Omental fat pad (tissue), 3 donors: ENCODE measurements at regions not wholly inside any gene's neighbourhood (a gene's known extent, or its start where the extent isn't known, plus 50 kb on each side); places are given as distances from the start of the nearest gene placed in this dataset.

Source experiments
- ATAC-seq: fragments of 150-250 bp; one replicate; pipeline ENCODE4 v1.9.1; 2016; ENCODE audit warnings: mild to moderate bottlenecking, moderate library complexity; ENCODE audit not compliant: low FRiP score
- DNase-seq: peaks from one replicate; pipeline ENCODE4 v3.0.0-alpha.2; 2019; ENCODE audit warnings: low spot score
- CTCF ChIP-seq, 3 donors: fragments of 450-650 bp; IDR thresholded peaks; one replicate each; pipeline ENCODE4 v1.5.1; 2016 to 2017; ENCODE audit warnings: antibody characterized with exemption in 3 of 3, mild to moderate bottlenecking in 3 of 3, moderate library complexity in 2 of 3

DNA sequence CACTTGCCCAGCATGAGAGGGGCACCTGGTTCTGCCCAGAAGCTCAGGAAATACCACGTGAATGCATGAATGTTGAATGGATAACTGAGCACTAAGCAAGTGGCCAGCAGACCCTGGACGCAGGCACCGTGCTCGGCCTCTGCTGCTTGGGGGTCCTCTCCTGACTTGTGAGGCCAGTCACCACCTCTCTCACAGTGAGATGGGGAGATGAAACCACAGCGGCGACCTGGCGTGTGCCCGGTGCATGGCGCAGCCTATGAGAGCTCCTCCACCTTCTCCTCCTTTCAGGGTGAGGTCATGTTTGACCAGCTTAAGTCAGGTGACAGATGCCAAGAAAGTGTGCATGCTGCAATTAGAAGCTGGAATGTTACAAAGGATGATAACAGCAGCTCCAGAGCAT is 75.5 kb downstream of the HMX1 start:
- ATAC-seq (no peak), DNase-seq (no peak)
- TF ChIP-seq CTCF (IDR thresholded peaks at IDR 0.05) = no peak

GRCh38 chr4:8795140-8795539 is 76.5 kb downstream of the HMX1 start:
- TF ChIP-seq CTCF (IDR thresholded peaks at IDR 0.05) = no peak
- DNase-seq = no peak
- ATAC-seq = no peak

DNA sequence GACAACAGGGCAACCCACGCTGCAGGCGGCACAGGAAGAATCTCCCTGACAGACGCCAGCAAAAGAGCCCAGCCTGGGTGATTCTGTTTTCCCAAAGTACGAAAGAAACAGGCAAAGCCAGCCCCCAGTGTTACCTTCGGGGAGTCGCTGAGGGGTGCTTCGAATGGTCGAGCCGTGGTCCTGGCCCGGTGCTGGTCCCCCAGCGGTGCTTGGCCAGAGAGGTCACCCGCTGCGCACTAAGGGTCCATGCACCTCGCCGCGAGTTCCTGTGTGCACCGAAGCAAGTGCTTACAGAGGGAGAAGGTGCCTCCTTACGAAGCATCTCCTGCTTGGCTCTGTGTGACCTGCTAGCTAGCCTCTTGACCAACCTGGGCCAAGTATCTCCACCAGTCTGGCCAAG is 77.1 kb downstream of the HMX1 start:
- ATAC-seq = no peak
- no peak for DNase-seq
- TF ChIP-seq CTCF (IDR thresholded peaks at IDR 0.05) = no peak

- ATAC-seq (no peak), DNase-seq (no peak)
- TF ChIP-seq CTCF (IDR thresholded peaks at IDR 0.05) = no peak
Observed at GRCh38 chr4:8793571-8794160, 78.0 kb downstream of the HMX1 start.

GRCh38 chr4:8792491-8792890 is 79.1 kb downstream of the HMX1 start:
- TF ChIP-seq CTCF (IDR thresholded peaks at IDR 0.05) = no peak
- no peak for DNase-seq
- ATAC-seq = no peak

DNA sequence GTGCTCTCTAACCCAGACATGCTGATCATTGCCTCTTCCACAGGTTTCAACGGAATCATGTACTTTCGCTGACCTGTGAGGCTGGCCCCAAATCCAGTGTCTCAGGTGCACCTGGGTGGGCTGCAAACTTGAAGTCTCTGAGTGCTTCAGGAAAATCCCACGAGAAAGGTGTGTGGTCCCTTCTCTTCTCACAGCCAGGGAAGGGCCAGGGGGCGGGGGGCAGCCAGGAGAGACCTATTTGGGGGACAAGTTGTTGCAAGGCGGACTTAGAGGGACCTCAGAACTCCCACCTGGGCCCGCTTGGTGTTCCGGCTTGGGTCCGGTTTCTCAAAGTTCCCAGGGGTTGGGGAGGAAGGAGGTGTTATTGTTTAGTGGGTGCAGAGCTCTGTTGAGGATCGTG is 80.0 kb downstream of the HMX1 start:
- DNase-seq = no peak
- ATAC-seq = no peak
- no peak for TF ChIP-seq CTCF (IDR thresholded peaks at IDR 0.05)

- ATAC-seq = no peak
- TF ChIP-seq CTCF (IDR thresholded peaks at IDR 0.05) = no peak
- no peak for DNase-seq
Observed at GRCh38 chr4:8790749-8791148, 80.9 kb downstream of the HMX1 start.
